Epithelial cell of prostate (primary cell): ENCODE measurements at regions not wholly inside any gene's neighbourhood (a gene's known extent, or its start where the extent isn't known, plus 50 kb on each side); places are given as distances from the start of the nearest gene placed in this dataset.

Experiments used
- DNase-seq: peaks from one replicate; pipeline ENCODE4 v3.0.0-alpha.2; 2011; ENCODE audit warnings: low read depth, low spot score
- H3K27ac ChIP-seq: fragments of 450-650 bp; 2 replicates; pipeline ENCODE4 v1.5.1; 2017; ENCODE audit warnings: mild to moderate bottlenecking

- no peak overlapping the region for H3K27ac ChIP-seq
- no peak for DNase-seq
These were observed 930.3 kb downstream of the NTRK3 start for GRCh38 chr15:87326269-87326668.

DNA sequence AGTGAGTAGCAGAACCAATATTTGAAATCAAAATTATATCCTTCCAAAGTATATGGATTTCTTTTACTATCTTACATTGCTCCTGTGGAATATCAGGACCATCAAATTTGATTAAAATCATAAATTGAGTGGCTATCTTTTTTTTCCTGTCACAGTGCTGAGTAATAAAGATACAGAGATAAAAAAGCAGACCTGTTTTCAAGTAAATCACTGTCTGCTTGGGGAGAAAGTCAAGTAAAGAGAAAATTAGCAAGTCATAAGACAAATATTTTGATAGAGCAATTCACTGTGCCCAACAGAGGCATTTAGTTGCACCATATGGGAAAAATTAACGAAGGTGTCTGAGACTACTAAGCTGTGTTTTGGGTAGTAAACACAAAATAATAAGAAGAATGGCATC lies 933.7 kb downstream of the NTRK3 start:
- no peak overlapping the region for H3K27ac ChIP-seq

DNA sequence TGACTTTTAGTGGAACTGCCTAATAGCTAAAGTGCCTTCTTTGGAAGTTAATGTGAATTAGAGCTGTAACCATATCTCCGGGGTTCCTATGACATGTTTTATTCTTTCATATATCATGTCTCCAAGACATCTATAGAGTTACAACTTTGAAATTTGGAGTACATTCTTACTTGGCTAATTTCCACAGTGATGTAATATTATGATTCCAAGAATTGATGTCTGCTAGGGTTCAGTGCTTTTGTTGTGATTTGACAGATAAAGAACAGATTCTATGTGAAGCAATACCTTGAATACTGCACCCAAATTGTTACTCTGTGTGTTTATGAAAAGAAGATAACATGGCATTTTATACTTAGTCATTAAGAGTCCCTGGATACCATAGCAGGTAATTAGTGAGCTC lies 934.3 kb downstream of the NTRK3 start:
- DNase-seq: no peak
- no peak overlapping the region for H3K27ac ChIP-seq

More for the DNA sequence above, 933.7 kb downstream of the NTRK3 start:
- DNase-seq: no peak

DNA sequence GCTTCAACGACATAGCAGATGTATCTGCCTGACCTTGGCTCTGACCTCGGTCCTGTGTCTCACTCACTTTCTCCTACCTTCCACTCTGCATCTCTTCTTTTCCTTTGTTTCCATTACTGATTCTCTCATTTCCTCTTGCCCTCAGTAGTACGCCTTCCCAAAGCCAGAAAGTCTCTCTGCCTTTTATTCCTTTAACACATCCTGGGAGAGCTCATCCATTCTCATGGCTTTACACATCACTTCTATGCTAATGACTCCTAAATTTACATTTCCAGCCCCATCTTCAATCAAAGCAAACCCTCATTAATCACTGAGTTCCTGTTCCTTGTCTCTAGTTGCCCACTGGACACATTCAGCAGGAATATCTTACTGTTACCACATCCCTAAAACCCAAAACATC lies 938.6 kb downstream of the NTRK3 start:
- no peak for DNase-seq
- H3K27ac ChIP-seq: no peak overlapping the region

DNA sequence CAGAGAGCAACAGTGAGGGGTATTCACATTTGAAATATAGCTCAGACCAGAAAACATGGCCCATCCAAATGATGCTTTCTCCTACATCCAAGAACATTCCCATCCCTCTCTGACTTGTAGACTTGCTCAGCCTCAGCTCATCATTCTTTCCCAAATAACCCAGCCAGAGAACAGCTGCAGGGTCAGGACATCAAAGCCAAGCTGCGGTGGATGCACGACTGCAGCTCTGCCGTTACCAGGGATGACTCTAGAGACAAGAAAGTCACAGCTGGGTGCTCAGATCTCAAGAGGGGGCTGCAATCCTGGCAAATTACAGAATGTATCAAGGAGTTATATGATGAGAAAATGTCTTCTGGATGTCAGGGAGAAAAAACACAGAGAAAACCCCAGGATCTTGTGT lies 944.3 kb downstream of the NTRK3 start:
- DNase-seq: no peak
- H3K27ac ChIP-seq: no peak overlapping the region

DNA sequence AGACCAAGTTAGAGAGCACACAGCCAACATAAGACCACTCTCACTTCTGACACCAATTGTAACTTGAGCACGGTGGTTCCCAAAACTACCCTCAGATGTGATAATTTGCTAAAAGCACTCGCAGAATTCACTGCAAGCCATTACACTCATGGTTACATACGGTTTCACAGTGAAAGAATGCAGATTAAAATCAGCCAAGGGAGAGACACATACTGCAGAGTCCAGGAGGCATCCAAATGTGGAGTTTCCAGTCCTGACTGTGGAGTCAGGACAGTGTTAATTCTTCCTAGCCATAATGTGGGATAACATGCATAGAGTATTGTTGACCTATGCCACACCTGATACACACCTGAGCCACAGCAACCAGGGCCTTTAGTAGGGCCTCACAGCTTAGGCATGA lies 956.4 kb downstream of the NTRK3 start:
- no peak overlapping the region for H3K27ac ChIP-seq
- DNase-seq: no peak

DNA sequence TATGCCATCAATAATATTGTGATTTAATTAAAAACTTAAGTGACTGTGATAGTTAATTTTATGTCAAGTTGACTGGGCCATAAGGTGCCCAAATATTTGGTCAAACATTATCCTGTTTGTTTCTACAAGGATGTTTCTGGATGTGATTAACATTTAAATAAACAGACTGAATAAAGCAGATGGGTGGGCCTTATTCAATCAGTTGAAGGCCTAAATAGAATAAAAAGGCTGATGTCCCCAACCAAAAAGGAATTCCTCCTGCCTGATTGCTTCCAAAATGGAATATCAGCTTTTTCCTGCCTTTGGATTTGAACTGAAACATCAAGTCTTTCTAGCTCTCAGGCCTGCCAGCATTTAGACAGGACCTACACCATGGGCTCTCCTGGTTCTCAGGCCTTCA lies 961.7 kb downstream of the NTRK3 start:
- H3K27ac ChIP-seq: no peak overlapping the region
- DNase-seq: no peak

GRCh38 chr15:87293031-87293430 lies 963.5 kb downstream of the NTRK3 start:
- no peak for DNase-seq
- no peak overlapping the region for H3K27ac ChIP-seq

GRCh38 chr15:87287156-87287555 lies 969.4 kb downstream of the NTRK3 start:
- peak overlapping the region; percentile 63 for H3K27ac ChIP-seq
- peak; percentile 93 for DNase-seq

- peak overlapping the region; percentile 69 for H3K27ac ChIP-seq
- peak; percentile 75 for DNase-seq
These were observed 987.0 kb downstream of the NTRK3 start for GRCh38 chr15:87269566-87269965.

GRCh38 chr15:87268675-87269074 lies 987.9 kb downstream of the NTRK3 start:
- peak overlapping the region; percentile 69 for H3K27ac ChIP-seq
- DNase-seq: no peak

GRCh38 chr15:87267798-87268197 lies 988.7 kb downstream of the NTRK3 start:
- H3K27ac ChIP-seq: peak overlapping the region; percentile 69
- peak; percentile 78 for DNase-seq

GRCh38 chr15:87263871-87264270 lies 992.7 kb downstream of the NTRK3 start:
- no peak overlapping the region for H3K27ac ChIP-seq
- DNase-seq: no peak

GRCh38 chr15:87263296-87263695 lies 993.2 kb downstream of the NTRK3 start:
- H3K27ac ChIP-seq: no peak overlapping the region
- DNase-seq: no peak

GRCh38 chr15:87245592-87245991 lies 1010.9 kb downstream of the NTRK3 start:
- DNase-seq: no peak
- H3K27ac ChIP-seq: no peak overlapping the region

DNA sequence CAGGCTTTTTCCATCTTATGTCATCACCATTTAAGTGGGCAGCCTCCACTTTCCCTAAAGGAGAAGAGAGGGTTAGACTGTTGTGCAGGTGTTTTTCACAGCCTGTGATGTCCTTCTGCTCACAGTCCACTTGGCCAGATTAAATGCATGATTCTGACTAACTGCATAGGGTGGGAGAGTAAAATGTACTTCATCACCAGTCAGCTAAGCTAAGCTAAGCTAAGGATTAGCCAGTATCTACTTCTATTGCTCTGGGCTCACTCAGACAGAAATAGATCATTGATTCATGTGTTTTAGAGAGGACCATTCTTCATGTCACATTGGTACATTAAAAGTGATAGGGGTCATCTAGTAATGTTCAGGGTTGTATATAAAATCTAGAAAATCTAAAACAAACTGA lies 1013.1 kb downstream of the NTRK3 start:
- DNase-seq: no peak
- no peak overlapping the region for H3K27ac ChIP-seq

- no peak overlapping the region for H3K27ac ChIP-seq
- DNase-seq: no peak
These were observed 1016.8 kb downstream of the NTRK3 start for GRCh38 chr15:87239582-87240230.

DNA sequence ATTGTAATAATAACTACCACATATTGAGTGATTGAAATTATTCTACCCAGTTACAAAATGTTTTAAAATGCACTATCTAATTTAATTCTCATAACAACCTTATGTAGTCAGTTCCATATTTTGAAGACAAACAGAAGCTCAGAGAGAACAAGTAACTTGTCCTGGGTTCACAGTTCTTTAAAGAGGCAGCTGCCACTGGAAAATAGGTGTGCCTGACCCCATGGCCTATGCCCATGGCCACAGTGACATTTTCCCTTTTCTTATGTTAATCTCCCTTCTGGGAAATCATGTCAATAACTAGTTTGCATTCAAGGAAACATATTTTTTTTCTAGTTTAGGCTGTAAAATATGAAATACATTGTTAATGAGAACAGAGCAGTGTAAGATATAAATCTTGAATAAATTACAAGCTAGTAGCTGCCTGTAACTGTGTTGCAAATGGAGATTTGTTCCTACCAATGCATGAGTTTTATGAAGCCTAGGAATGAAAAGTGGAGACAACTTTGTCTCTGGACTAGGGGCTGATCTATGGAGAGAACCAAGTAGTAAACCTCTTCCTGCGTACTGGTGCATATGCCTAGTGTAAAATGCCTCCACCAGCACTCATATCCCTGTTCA lies 1018.0 kb downstream of the NTRK3 start:
- no peak for DNase-seq
- no peak overlapping the region for H3K27ac ChIP-seq

GRCh38 chr15:87228460-87228859 lies 1028.1 kb downstream of the NTRK3 start:
- H3K27ac ChIP-seq: no peak overlapping the region
- no peak for DNase-seq

DNA sequence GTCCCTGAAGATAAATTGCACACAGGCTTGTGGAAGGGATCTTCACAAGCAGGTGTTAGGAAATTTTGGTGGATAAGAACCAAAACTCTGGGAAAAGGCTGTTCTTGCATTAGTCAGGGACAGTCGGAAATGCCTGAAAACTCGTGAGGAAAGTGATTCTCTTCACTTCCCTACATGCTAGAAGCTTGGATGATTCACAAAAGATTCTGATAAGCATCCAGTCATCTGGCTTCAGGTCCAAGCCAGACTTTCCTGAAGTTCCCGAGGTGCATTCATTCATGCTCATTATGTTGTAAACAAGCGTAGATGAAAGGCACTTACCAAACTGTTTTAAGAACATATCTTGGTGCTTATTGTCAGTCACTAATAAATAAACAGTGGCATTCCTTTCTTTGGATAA lies 1028.7 kb downstream of the NTRK3 start:
- no peak overlapping the region for H3K27ac ChIP-seq
- DNase-seq: no peak

- DNase-seq: no peak
- H3K27ac ChIP-seq: no peak overlapping the region
These were observed 1031.1 kb downstream of the NTRK3 start for GRCh38 chr15:87225436-87225835.

DNA sequence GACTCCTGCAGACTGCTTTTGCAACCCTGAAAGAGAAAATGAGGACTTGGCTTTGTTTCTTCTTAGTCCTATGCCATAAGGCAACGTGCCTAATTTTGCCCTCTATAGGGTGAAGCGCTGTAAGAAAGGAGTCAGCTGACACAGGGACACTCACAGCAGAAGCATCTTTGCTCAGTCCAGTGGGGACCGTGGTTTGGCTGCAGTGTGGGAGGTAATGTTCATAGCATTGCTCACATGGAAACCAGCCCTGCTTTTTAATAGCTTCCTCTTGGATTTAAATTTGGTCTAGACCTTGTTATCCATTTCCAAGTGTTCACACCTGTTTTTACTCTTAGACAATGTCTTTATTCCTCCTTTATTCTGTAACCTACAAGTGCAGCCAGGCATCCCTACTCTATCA lies 1032.1 kb downstream of the NTRK3 start:
- DNase-seq: no peak
- H3K27ac ChIP-seq: no peak overlapping the region
